A549 (cell line): ENCODE measurements at regions not wholly inside any gene's neighbourhood (a gene's known extent, or its start where the extent isn't known, plus 50 kb on each side); places are given as distances from the start of the nearest gene placed in this dataset.

ENCODE experiments used
- ATAC-seq, 2 experiments: fragments of 200-7000 bp in 1 of 2; fragments of >200 bp in 1 of 2; cut with Nextera tagmentation in 1 of 2; cut with Tn5 transposase in 1 of 2; 3 replicates each; pipeline versions ENCODE4 v1.8.0 to v1.9.1; 2018 to 2020; ENCODE audit warnings: mild to moderate bottlenecking in 1 of 2, moderate library complexity in 1 of 2
- CTCF ChIA-PET: fragments of 300-600 bp; sonication (Branson Sonifier 250); formaldehyde crosslinking; extraction: SDS; loops from one replicate; lab custom pipeline; 2021; ENCODE audit warnings: antibody characterized with exemption, inconsistent platforms; lab: Yijun Ruan, JAX
- POLR2A ChIA-PET: fragments of 350-600 bp; formaldehyde crosslinking; extraction: SDS; loops from one replicate; lab custom pipeline; 2021; ENCODE audit warnings: antibody characterized with exemption, inconsistent platforms; lab: Yijun Ruan, JAX
- DNase-seq, 2 experiments: peaks; one replicate each; pipeline versions ENCODE4 v3.0.0 to v3.0.0-alpha.2; 2011 to 2016; ENCODE audit warnings: low read depth in 1 of 2, low spot score in 1 of 2
- FAIRE-seq: peaks from 2 replicates; lab custom pipeline; 2011; peaks lifted over from hg19 to GRCh38; lab: Jason Lieb, UNC
- H3K27ac ChIP-seq, 2 experiments: fragments of >200 bp; sonication (Bioruptor Twin); formaldehyde crosslinking; 3 replicates each; pipeline ENCODE4 v1.5.1; 2016 to 2017
- H3K4me1 ChIP-seq: fragments of >200 bp; sonication (Bioruptor Twin); formaldehyde crosslinking; 3 replicates; pipeline ENCODE4 v1.6.1; 2016
- H3K4me2 ChIP-seq: fragments of >200 bp; sonication (Bioruptor Twin); formaldehyde crosslinking; 3 replicates; pipeline ENCODE4 v1.6.1; 2016
- H3K4me3 ChIP-seq: fragments of >200 bp; sonication (Bioruptor Twin); formaldehyde crosslinking; 3 replicates; pipeline ENCODE4 v1.5.1; 2016
- H3K9me3 ChIP-seq: fragments of >200 bp; sonication (Bioruptor Twin); formaldehyde crosslinking; 3 replicates; pipeline ENCODE4 v1.6.1; 2016
- ATOH8 ChIP-seq: fragments of 250-450 bp; sonication (Bioruptor Pico); IDR thresholded peaks from 2 replicates; pipeline ENCODE4 v1.5.0; 2020; ENCODE audit warnings: low read depth, mild to moderate bottlenecking, moderate library complexity
- BHLHE40 ChIP-seq: IDR thresholded peaks from 2 replicates; pipeline ENCODE4 v1.6.1; 2012; ENCODE audit warnings: low read depth, low read length, inconsistent platforms
- CBX2 ChIP-seq: fragments of 200-600 bp; sonication (generic); IDR thresholded peaks from 2 replicates; pipeline ENCODE4 v1.6.1; 2016; ENCODE audit warnings: low read depth, mild to moderate bottlenecking, borderline replicate concordance
- CBX8 ChIP-seq: fragments of 200-600 bp; sonication (generic); IDR thresholded peaks from 2 replicates; pipeline ENCODE4 v1.6.1; 2016
- EHMT2 ChIP-seq: fragments of 200-600 bp; sonication (generic); IDR thresholded peaks from 2 replicates; pipeline ENCODE4 v1.6.1; 2016; ENCODE audit warnings: antibody characterized with exemption, low read depth, mild to moderate bottlenecking, moderate library complexity
- FOSL2 ChIP-seq, 2 experiments: fragments of 450-650 bp in 1 of 2; fragments of >200 bp in 1 of 2; sonication (Bioruptor Twin) in 1 of 2; formaldehyde crosslinking; IDR thresholded peaks; 2 replicates each; pipeline versions ENCODE4 v1.5.0 to v1.6.1; 2016 to 2020; ENCODE audit warnings: mild to moderate bottlenecking in 1 of 2, moderate library complexity in 1 of 2
- HDAC2 ChIP-seq: fragments of 200-600 bp; sonication (generic); IDR thresholded peaks from 2 replicates; pipeline ENCODE4 v1.6.1; 2016
- HES2 ChIP-seq: fragments of >200 bp; sonication (Bioruptor Twin); formaldehyde crosslinking; IDR thresholded peaks from 2 replicates; pipeline ENCODE4 v1.6.1; 2016
- HMGXB4 ChIP-seq: fragments of 250-450 bp; sonication (Bioruptor Pico); IDR thresholded peaks from 2 replicates; pipeline ENCODE4 v1.5.0; 2021; ENCODE audit warnings: mild to moderate bottlenecking, moderate library complexity, borderline replicate concordance
- HOXA7 ChIP-seq: fragments of 250-450 bp; sonication (Bioruptor Pico); IDR thresholded peaks from 2 replicates; pipeline ENCODE4 v1.5.0; 2020; ENCODE audit warnings: mild to moderate bottlenecking, moderate library complexity
- HOXB5 ChIP-seq: fragments of 250-450 bp; sonication (Bioruptor Pico); IDR thresholded peaks from 2 replicates; pipeline ENCODE4 v1.5.0; 2020; ENCODE audit warnings: mild to moderate bottlenecking, moderate library complexity
- JUN ChIP-seq, 2 experiments: fragments of >200 bp; sonication (Bioruptor Twin); formaldehyde crosslinking; IDR thresholded peaks; 2 replicates in 1 of 2; 3 replicates in 1 of 2; pipeline ENCODE4 v1.6.1; 2016 to 2017
- JUNB ChIP-seq: fragments of >200 bp; sonication (Bioruptor Twin); formaldehyde crosslinking; IDR thresholded peaks from 2 replicates; pipeline ENCODE4 v1.6.1; 2016
- KDM5A ChIP-seq: fragments of 200-600 bp; sonication (generic); IDR thresholded peaks from 2 replicates; pipeline ENCODE4 v1.6.1; 2016; ENCODE audit warnings: antibody characterized with exemption, mild to moderate bottlenecking
- MAFK ChIP-seq: fragments of 450-650 bp; IDR thresholded peaks from 2 replicates; pipeline ENCODE4 v1.6.1; 2014; ENCODE audit not compliant: partially characterized antibody
- MAZ ChIP-seq: fragments of 150-350 bp; IDR thresholded peaks from 2 replicates; pipeline ENCODE4 v1.6.1; 2014; ENCODE audit warnings: antibody characterized with exemption, low read depth, low read length, borderline replicate concordance
- NR3C1 ChIP-seq: fragments of >200 bp; sonication (Bioruptor Twin); formaldehyde crosslinking; IDR thresholded peaks from 3 replicates; pipeline ENCODE4 v1.6.1; 2017
- POLR2AphosphoS2 ChIP-seq: conservative IDR thresholded peaks from 2 replicates; pipeline ENCODE4 v1.6.1; 2012; ENCODE audit warnings: low read length, improper control_type of control experiment, inconsistent platforms
- RAD21 ChIP-seq, 2 experiments: fragments of >200 bp in 1 of 2; sonication (Bioruptor Twin) in 1 of 2; formaldehyde crosslinking in 1 of 2; IDR thresholded peaks in 1 of 2; conservative IDR thresholded peaks in 1 of 2; 2 replicates in 1 of 2; 3 replicates in 1 of 2; pipeline ENCODE4 v1.6.1; 2012 to 2018; ENCODE audit warnings: inconsistent platforms in 1 of 2
- RCOR1 ChIP-seq: fragments of 150-350 bp; IDR thresholded peaks from 2 replicates; pipeline ENCODE4 v1.6.1; 2014; ENCODE audit warnings: antibody characterized with exemption, low read length, low read depth
- RFX5 ChIP-seq: fragments of 450-650 bp; IDR thresholded peaks from 2 replicates; pipeline ENCODE4 v1.7.1; 2014; ENCODE audit warnings: antibody characterized with exemption, mild to moderate bottlenecking, moderate library complexity
- SMC3 ChIP-seq: fragments of >200 bp; sonication (Bioruptor Twin); formaldehyde crosslinking; IDR thresholded peaks from 3 replicates; pipeline ENCODE4 v1.6.1; 2018; ENCODE audit warnings: inconsistent platforms
- TFCP2L1 ChIP-seq: fragments of 250-450 bp; sonication (Bioruptor Pico); IDR thresholded peaks from 2 replicates; pipeline ENCODE4 v1.5.0; 2021; ENCODE audit warnings: mild to moderate bottlenecking
- TP53 ChIP-seq: fragments of 250-450 bp; sonication (Bioruptor Pico); IDR thresholded peaks from 2 replicates; pipeline ENCODE4 v1.5.0; 2021; ENCODE audit warnings: mild to moderate bottlenecking, moderate library complexity
- ZC3H11A ChIP-seq: fragments of 450-650 bp; IDR thresholded peaks from 2 replicates; pipeline ENCODE4 v1.6.1; 2014; ENCODE audit warnings: antibody characterized with exemption, mild to moderate bottlenecking
- WGBS: methylation state at CpG from one replicate; pipeline ENCODE4 v1.1.6; 2017; ENCODE audit errors: missing lambda C conversion rate; 5-methylcytosine and 5-hydroxymethylcytosine counted together

- Histone ChIP-seq H3K4me1 (no peaks in the 10 kb centered on the region), H3K27ac (no peak overlapping the region), H3K4me2 (no peak overlapping the region), H3K4me3 (no peak overlapping the region), H3K9me3 (no peaks in the 10 kb centered on the region)
- TF ChIP-seq ZC3H11A, result no peak
- no peak for TF ChIP-seq ATOH8 (CRISPR knock-in tag)
- no peak for TF ChIP-seq TFCP2L1 (CRISPR knock-in tag)
- TF ChIP-seq RFX5, result no peak
- TF ChIP-seq CBX2, result no peak
- no peak for TF ChIP-seq JUN (IDR thresholded peaks at IDR 0.05)
- POLR2A ChIA-PET, result no interaction called here
- ATAC-seq (no peak), DNase-seq (no peak), FAIRE-seq (no peak)
- CTCF ChIA-PET, result no interaction called here
- 22% methylated on average over 2 of the region's 2 CpGs for WGBS
Observed at GRCh38 chr15:79495775-79496174, 63.6 kb downstream of the MINAR1 start.

GRCh38 chr15:79496838-79497237 lies 64.7 kb downstream of the MINAR1 start:
- ATAC-seq (no peak), DNase-seq (no peak), FAIRE-seq (no peak)
- POLR2A ChIA-PET, result no interaction called here
- TF ChIP-seq HMGXB4, result no peak
- no peak for TF ChIP-seq CBX2
- no peak for TF ChIP-seq RCOR1
- no peak for TF ChIP-seq HDAC2
- TF ChIP-seq MAZ, result no peak
- no peak for TF ChIP-seq JUNB
- no peaks in the 10 kb centered on the region for H3K4me1 ChIP-seq
- H3K4me2 ChIP-seq, result no peak overlapping the region
- CTCF ChIA-PET, result no interaction called here
- 65% methylated on average over 4 of the region's 4 CpGs for WGBS
- H3K4me3 ChIP-seq, result no peak overlapping the region
- H3K27ac ChIP-seq, result no peak overlapping the region
- H3K9me3 ChIP-seq, result no peaks in the 10 kb centered on the region

GRCh38 chr15:79501086-79501485 lies 69.0 kb downstream of the MINAR1 start:
- POLR2A ChIA-PET, result no interaction called here
- 20% methylated on average over 5 of the region's 5 CpGs for WGBS
- no peaks in the 10 kb centered on the region for H3K4me1 ChIP-seq
- ATAC-seq (no peak), FAIRE-seq (no peak), DNase-seq (no peak)
- H3K27ac ChIP-seq, result no peak overlapping the region
- no peak overlapping the region for H3K4me2 ChIP-seq
- CTCF ChIA-PET, result interaction anchor here (1.1 kb wide), 1 partner anchor 101 kb away, joined by 3 read pairs; no protein-coding TSS in a partner anchor
- H3K9me3 ChIP-seq, result no peaks in the 10 kb centered on the region
- no peak overlapping the region for H3K4me3 ChIP-seq
- TF ChIP-seq EHMT2 (no peak), CBX8 (no peak), HES2 (no peak), KDM5A (no peak), HOXB5 (no peak), HOXA7 (CRISPR knock-in tag) (no peak), MAFK (no peak), HMGXB4 (no peak), SMC3 (no peak), ZC3H11A (no peak), BHLHE40 (no peak), RAD21 (conservative IDR thresholded peaks at IDR 0.05 in 1 of 2, IDR thresholded peaks at IDR 0.05 in 1 of 2) (no peak), NR3C1 (no peak), POLR2AphosphoS2 (no peak), FOSL2 (IDR thresholded peaks at IDR 0.05) (no peak), FOSL2 (CRISPR knock-in tag; IDR thresholded peaks at IDR 0.05) (no peak), TP53 (CRISPR knock-in tag) (no peak), TFCP2L1 (CRISPR knock-in tag) (no peak)
